ENCODE measurements at regions not wholly inside any gene's neighbourhood (a gene's known extent, or its start where the extent isn't known, plus 50 kb on each side); places are given as distances from the start of the nearest gene placed in this dataset.

- Histone ChIP-seq H3K79me2 (ENCODE audit: control insufficient read depth, insufficient read depth, low read length) (no peaks in the 10 kb centered on the region), H3K27ac (ENCODE audit: control insufficient read depth, insufficient read depth) (no peak overlapping the region), H3K27me3 (replicated peaks in 1 of 2; ENCODE audit: control insufficient read depth in 2 of 2, insufficient read depth in 2 of 2, low read length in 1 of 2) (no peaks in the 10 kb centered on the region), H2AFZ (ENCODE audit: control insufficient read depth, low read depth, low read length) (no peak overlapping the region), H3K4me3 (no peak overlapping the region), H4K20me1 (ENCODE audit: control insufficient read depth, insufficient read depth) (no peaks in the 10 kb centered on the region), H3K9me3 (replicated peaks; ENCODE audit: control insufficient read depth, insufficient read depth, low read length) (no peaks in the 10 kb centered on the region), H3K9ac (ENCODE audit: control insufficient read depth, insufficient read depth, low read length) (no peak overlapping the region), H3K4me1 (ENCODE audit: control insufficient read depth, insufficient read depth, low read length) (peaks cover 14% of the 10 kb centered on the region), H3K36me3 (ENCODE audit: control insufficient read depth in 2 of 2, insufficient read depth in 2 of 2, low read length in 1 of 2) (no peaks in the 10 kb centered on the region), H3K4me2 (ENCODE audit: control insufficient read depth, insufficient read depth) (no peak overlapping the region)
- FAIRE-seq (no peak), DNase-seq (ENCODE audit: low read depth, low spot score) (no peak), ATAC-seq (no peak)
- intact Hi-C loops (cut with micrococcal nuclease; ENCODE audit: unreplicated experiment) (loop anchor here (10.0 kb wide), 2 partner anchors 114 to 294 kb away; partner anchors contain the start of genes COX20 and DESI2), in situ Hi-C loops (cut with MboI) (no loop called here)
- SMC1A ChIA-PET (ENCODE audit: uncharacterized antibody, unreplicated experiment), result interaction anchor here (2.0 kb wide), 1 partner anchor 10 kb away, joined by 6 read pairs; no protein-coding TSS in a partner anchor
- RAD21 ChIA-PET (ENCODE audit: unreplicated experiment), result no interaction called here
- CTCF ChIA-PET, result interaction anchor here (1.4 kb wide), 1 partner anchor 147 kb away, joined by 3 read pairs; no protein-coding TSS in a partner anchor
- no TSS peak for BruUV-seq (replicated peaks)
- WGBS (ENCODE audit: insufficient coverage, insufficient replicate concordance, low lambda C conversion rate, missing lambda C conversion rate), result 94% methylated on average over 4 of the region's 4 CpGs
- POLR2A ChIA-PET, result interaction anchor here (0.6 kb wide), 1 partner anchor 195 kb away, joined by 4 read pairs; no protein-coding TSS in a partner anchor
- TF ChIP-seq BMI1 (IDR thresholded peaks at IDR 0.05; ENCODE audit: borderline replicate concordance) (no peak), YY1 (IDR thresholded peaks at IDR 0.05; ENCODE audit: low read depth, low read length) (no peak), PAX5 (IDR thresholded peaks at IDR 0.05; ENCODE audit: borderline replicate concordance, low read depth, low read length) (no peak), NR2C2 (IDR thresholded peaks at IDR 0.05; ENCODE audit: borderline replicate concordance, control insufficient read depth, insufficient read length, low read depth) (no peak), TARDBP (IDR thresholded peaks at IDR 0.05; ENCODE audit: borderline replicate concordance) (no peak), ZNF592 (IDR thresholded peaks at IDR 0.05) (no peak), E2F4 (IDR thresholded peaks at IDR 0.05; ENCODE audit: low read depth, low read length) (no peak), CHD2 (IDR thresholded peaks at IDR 0.05; ENCODE audit: borderline replicate concordance, low read depth, low read length) (no peak), USF1 (IDR thresholded peaks at IDR 0.05; ENCODE audit: borderline replicate concordance, extremely low read length, insufficient read depth, low read depth, low read length) (no peak), IKZF1 (conservative IDR thresholded peaks at IDR 0.05) (no peak), ASH2L (IDR thresholded peaks at IDR 0.05; ENCODE audit: borderline replicate concordance, low read depth) (no peak), MEF2B (IDR thresholded peaks at IDR 0.05; ENCODE audit: partially characterized antibody, poor library complexity, severe bottlenecking) (no peak), PAX8 (IDR thresholded peaks at IDR 0.05) (no peak), KAT2A (conservative IDR thresholded peaks at IDR 0.05; ENCODE audit: control insufficient read depth, low read depth, low read length) (no peak), CBX3 (IDR thresholded peaks at IDR 0.05; ENCODE audit: borderline replicate concordance, low read depth) (no peak), TBL1XR1 (IDR thresholded peaks at IDR 0.05; ENCODE audit: low read depth, low read length) (no peak)
Measured at GRCh38 chr1:244948416-244948815, 84.1 kb upstream of the HNRNPU start.
